ENCODE measurements at regions not wholly inside any gene's neighbourhood (a gene's known extent, or its start where the extent isn't known, plus 50 kb on each side); places are given as distances from the start of the nearest gene placed in this dataset.

GRCh38 chr1:115539061-115539460 lies 102.7 kb upstream of the VANGL1 start:
- H4K20me1 ChIP-seq (ENCODE audit: insufficient read depth, low read length), result no peaks in the 10 kb centered on the region
- no peak for TF ChIP-seq CTCF (IDR thresholded peaks at IDR 0.05; ENCODE audit: low read length)
- TF ChIP-seq EZH2 (IDR thresholded peaks at IDR 0.05; ENCODE audit: borderline replicate concordance, low read length), result no peak
- H3K27ac ChIP-seq (ENCODE audit: low read depth, low read length, poor library complexity, severe bottlenecking), result no peak overlapping the region
- no peak overlapping the region for H3K4me2 ChIP-seq (ENCODE audit: low read length)
- no peaks in the 10 kb centered on the region for H3K4me1 ChIP-seq (ENCODE audit: insufficient read depth, low read length, severe bottlenecking)
- no peaks in the 10 kb centered on the region for H3K36me3 ChIP-seq (ENCODE audit: insufficient read depth, low read length)
- no peak overlapping the region for H3K9ac ChIP-seq (ENCODE audit: low read length)
- no peaks in the 10 kb centered on the region for H3F3A ChIP-seq (ENCODE audit: insufficient read depth, low read length)
- no peaks in the 10 kb centered on the region for H3K27me3 ChIP-seq (ENCODE audit: insufficient read depth, low read length)
- H3K9me3 ChIP-seq (ENCODE audit: low read length), result no peaks in the 10 kb centered on the region
- H3K79me2 ChIP-seq (ENCODE audit: insufficient read depth, low read length), result no peaks in the 10 kb centered on the region
- H3K9me2 ChIP-seq (ENCODE audit: low read depth, low read length), result no peaks in the 10 kb centered on the region
- H2AFZ ChIP-seq (ENCODE audit: low read length), result no peak overlapping the region
- H3K4me3 ChIP-seq (ENCODE audit: low read depth, low read length, poor library complexity, severe bottlenecking), result no peak overlapping the region

- no peaks in the 10 kb centered on the region for H3K9me3 ChIP-seq (ENCODE audit: low read length)
- no peaks in the 10 kb centered on the region for H3F3A ChIP-seq (ENCODE audit: insufficient read depth, low read length)
- no peaks in the 10 kb centered on the region for H3K27me3 ChIP-seq (ENCODE audit: insufficient read depth, low read length)
- no peaks in the 10 kb centered on the region for H3K79me2 ChIP-seq (ENCODE audit: insufficient read depth, low read length)
- TF ChIP-seq CTCF (IDR thresholded peaks at IDR 0.05; ENCODE audit: low read length), result no peak
- no peak for TF ChIP-seq EZH2 (IDR thresholded peaks at IDR 0.05; ENCODE audit: borderline replicate concordance, low read length)
- no peak overlapping the region for H3K9ac ChIP-seq (ENCODE audit: low read length)
- H4K20me1 ChIP-seq (ENCODE audit: insufficient read depth, low read length), result no peaks in the 10 kb centered on the region
- H3K9me2 ChIP-seq (ENCODE audit: low read depth, low read length), result no peaks in the 10 kb centered on the region
- no peaks in the 10 kb centered on the region for H3K36me3 ChIP-seq (ENCODE audit: insufficient read depth, low read length)
- H3K27ac ChIP-seq (ENCODE audit: low read depth, low read length, poor library complexity, severe bottlenecking), result no peak overlapping the region
- H3K4me3 ChIP-seq (ENCODE audit: low read depth, low read length, poor library complexity, severe bottlenecking), result no peak overlapping the region
- no peak overlapping the region for H2AFZ ChIP-seq (ENCODE audit: low read length)
- H3K4me1 ChIP-seq (ENCODE audit: insufficient read depth, low read length, severe bottlenecking), result no peaks in the 10 kb centered on the region
- no peak overlapping the region for H3K4me2 ChIP-seq (ENCODE audit: low read length)
Observed at GRCh38 chr1:115538579-115538978, 103.2 kb upstream of the VANGL1 start.

- H3K27ac ChIP-seq (ENCODE audit: low read depth, low read length, poor library complexity, severe bottlenecking), result no peak overlapping the region
- H3F3A ChIP-seq (ENCODE audit: insufficient read depth, low read length), result no peaks in the 10 kb centered on the region
- no peaks in the 10 kb centered on the region for H4K20me1 ChIP-seq (ENCODE audit: insufficient read depth, low read length)
- H3K4me3 ChIP-seq (ENCODE audit: low read depth, low read length, poor library complexity, severe bottlenecking), result no peak overlapping the region
- no peaks in the 10 kb centered on the region for H3K36me3 ChIP-seq (ENCODE audit: insufficient read depth, low read length)
- H3K79me2 ChIP-seq (ENCODE audit: insufficient read depth, low read length), result no peaks in the 10 kb centered on the region
- no peaks in the 10 kb centered on the region for H3K4me1 ChIP-seq (ENCODE audit: insufficient read depth, low read length, severe bottlenecking)
- TF ChIP-seq CTCF (IDR thresholded peaks at IDR 0.05; ENCODE audit: low read length) (no peak), EZH2 (IDR thresholded peaks at IDR 0.05; ENCODE audit: borderline replicate concordance, low read length) (no peak)
- no peak overlapping the region for H3K9ac ChIP-seq (ENCODE audit: low read length)
- H3K9me3 ChIP-seq (ENCODE audit: low read length), result no peaks in the 10 kb centered on the region
- H2AFZ ChIP-seq (ENCODE audit: low read length), result no peak overlapping the region
- H3K27me3 ChIP-seq (ENCODE audit: insufficient read depth, low read length), result no peaks in the 10 kb centered on the region
- no peaks in the 10 kb centered on the region for H3K9me2 ChIP-seq (ENCODE audit: low read depth, low read length)
- no peak overlapping the region for H3K4me2 ChIP-seq (ENCODE audit: low read length)
Observed at GRCh38 chr1:115537415-115537814, 104.4 kb upstream of the VANGL1 start.

Data from OCI-LY1 (cell line).